H1 (cell line): ENCODE measurements at regions not wholly inside any gene's neighbourhood (a gene's known extent, or its start where the extent isn't known, plus 50 kb on each side); places are given as distances from the start of the nearest gene placed in this dataset.

ENCODE experiments used
- CTCF ChIA-PET: fragments of 300-600 bp; sonication (Branson Sonifier 250); formaldehyde crosslinking; loops from one replicate; lab custom pipeline; 2021; ENCODE audit not compliant: partially characterized antibody; lab: Charles Lee
- POLR2A ChIA-PET: fragments of 300-600 bp; sonication (Branson Sonifier 250); formaldehyde crosslinking; loops from one replicate; lab custom pipeline; 2021; ENCODE audit warnings: inconsistent platforms; ENCODE audit not compliant: partially characterized antibody; lab: Charles Lee
- DNase-seq, 2 experiments: peaks; one replicate each; pipeline versions ENCODE4 v3.0.0 to v3.0.0-alpha.2; 2010 to 2022; ENCODE audit warnings: low spot score in 2 of 2, low read depth in 1 of 2, mixed read lengths in 1 of 2
- FAIRE-seq: peaks from 2 replicates; lab custom pipeline; 2011; peaks lifted over from hg19 to GRCh38; lab: Jason Lieb, UNC
- H2AFZ ChIP-seq: 2 replicates; pipeline ENCODE4 v1.8.1; 2012; ENCODE audit warnings: low read length, inconsistent platforms
- H2AK5ac ChIP-seq: 2 replicates; pipeline ENCODE4 v1.6.1; 2013; ENCODE audit warnings: low read depth, low read length
- H2BK120ac ChIP-seq: replicated peaks from 2 replicates; pipeline ENCODE3; 2013; ENCODE audit warnings: low read depth, low read length, inconsistent platforms
- H2BK12ac ChIP-seq: 2 replicates; pipeline ENCODE4 v1.6.1; 2013; ENCODE audit warnings: low read depth, low read length
- H2BK15ac ChIP-seq: 2 replicates; pipeline ENCODE4 v1.6.1; 2013; ENCODE audit warnings: low read length
- H2BK20ac ChIP-seq: 2 replicates; pipeline ENCODE4 v1.6.1; 2013; ENCODE audit warnings: low read length
- H2BK5ac ChIP-seq: 2 replicates; pipeline ENCODE4 v1.6.1; 2013; ENCODE audit warnings: low read depth, low read length
- H3K14ac ChIP-seq: 2 replicates; pipeline ENCODE4 v1.6.1; 2013; ENCODE audit warnings: inconsistent platforms; ENCODE audit not compliant: insufficient read length
- H3K18ac ChIP-seq: 2 replicates; pipeline ENCODE4 v1.6.1; 2013; ENCODE audit warnings: low read length; ENCODE audit errors: extremely low read depth
- H3K23ac ChIP-seq: 2 replicates; pipeline ENCODE4 v1.6.1; 2013; ENCODE audit warnings: inconsistent platforms; ENCODE audit not compliant: insufficient read length
- H3K23me2 ChIP-seq: 2 replicates; pipeline ENCODE4 v1.6.1; 2013; ENCODE audit warnings: low read depth, low read length
- H3K27ac ChIP-seq: 2 replicates; pipeline ENCODE4 v1.6.1; 2011; ENCODE audit warnings: low read depth, low read length, inconsistent platforms
- H3K27me3 ChIP-seq, 4 experiments: replicated peaks in 1 of 4; 1 replicate in 1 of 4; 2 replicates in 3 of 4; pipeline versions ENCODE4 v1.6.1 to v1.8.1; 2011 to 2013; ENCODE audit warnings: low read length in 3 of 4, mild to moderate bottlenecking in 3 of 4, inconsistent platforms in 2 of 4, mixed read lengths in 2 of 4, moderate library complexity in 1 of 4; ENCODE audit not compliant: control insufficient read depth in 3 of 4, insufficient read depth in 3 of 4; ENCODE audit errors: extremely low read depth in 1 of 4
- H3K36me3 ChIP-seq, 4 experiments: 2 replicates each; pipeline versions ENCODE4 v1.6.1 to v1.8.1; 2011 to 2013; ENCODE audit warnings: mild to moderate bottlenecking in 4 of 4, low read length in 3 of 4, moderate library complexity in 2 of 4, control low read depth in 1 of 4, inconsistent platforms in 1 of 4; ENCODE audit not compliant: insufficient read depth in 4 of 4, control insufficient read depth in 2 of 4
- H3K4ac ChIP-seq: replicated peaks from 2 replicates; pipeline ENCODE3; 2013; ENCODE audit warnings: low read length, low read depth, mixed read lengths, inconsistent platforms; ENCODE audit not compliant: insufficient read length
- H3K4me1 ChIP-seq, 4 experiments: replicated peaks in 1 of 4; 1 replicate in 1 of 4; 2 replicates in 3 of 4; pipeline versions ENCODE4 v1.6.1 to v1.8.1; 2011 to 2013; ENCODE audit warnings: low read length in 3 of 4, inconsistent platforms in 2 of 4, mixed read lengths in 1 of 4; ENCODE audit not compliant: insufficient read depth in 4 of 4, control insufficient read depth in 3 of 4
- H3K4me2 ChIP-seq, 2 experiments: 2 replicates each; pipeline versions ENCODE4 v1.6.1 to v1.8.1; 2011 to 2013; ENCODE audit warnings: low read depth in 2 of 2, low read length in 2 of 2, control low read depth in 1 of 2, inconsistent platforms in 1 of 2, mild to moderate bottlenecking in 1 of 2; ENCODE audit not compliant: insufficient read depth in 1 of 2
- H3K4me3 ChIP-seq, 4 experiments: fragments of 200-600, 300-600 bp in 1 of 4; sonication (generic), shearing (Covaris generic), sonication (Bioruptor Twin) in 1 of 4; 2 replicates each; pipeline versions ENCODE4 v1.5.1 to v1.8.1; 2011 to 2016; ENCODE audit warnings: low read length in 4 of 4, low read depth in 3 of 4, control low read depth in 2 of 4, inconsistent platforms in 2 of 4, mild to moderate bottlenecking in 2 of 4, mixed read lengths in 1 of 4, moderate library complexity in 1 of 4; ENCODE audit not compliant: insufficient read depth in 2 of 4; ENCODE audit errors: extremely low read depth in 1 of 4
- H3K56ac ChIP-seq: replicated peaks from 2 replicates; pipeline ENCODE3; 2013; ENCODE audit warnings: low read depth, mild to moderate bottlenecking, mixed read lengths, low read length, inconsistent platforms; ENCODE audit not compliant: insufficient read length
- H3K79me1 ChIP-seq: 2 replicates; pipeline ENCODE4 v1.6.1; 2013; ENCODE audit warnings: low read depth, low read length, control low read depth
- H3K79me2 ChIP-seq, 2 experiments: 2 replicates each; pipeline versions ENCODE4 v1.6.1 to v1.8.1; 2012 to 2013; ENCODE audit warnings: low read length in 2 of 2, mild to moderate bottlenecking in 2 of 2, inconsistent platforms in 1 of 2; ENCODE audit not compliant: insufficient read depth in 2 of 2, control insufficient read depth in 1 of 2
- H3K9ac ChIP-seq, 4 experiments: replicated peaks in 1 of 4; 1 replicate in 1 of 4; 2 replicates in 3 of 4; pipeline versions ENCODE4 v1.6.1 to v1.8.1; 2011 to 2013; ENCODE audit warnings: low read depth in 3 of 4, low read length in 3 of 4, control low read depth in 2 of 4, mild to moderate bottlenecking in 2 of 4, moderate library complexity in 2 of 4, inconsistent platforms in 1 of 4; ENCODE audit errors: extremely low read depth in 1 of 4
- H3K9me3 ChIP-seq, 2 experiments: 2 replicates each; pipeline versions ENCODE4 v1.6.1 to v1.8.1; 2012 to 2013; ENCODE audit warnings: mild to moderate bottlenecking in 2 of 2, moderate library complexity in 2 of 2, control low read depth in 1 of 2, inconsistent platforms in 1 of 2, low read depth in 1 of 2, low read length in 1 of 2, mixed read lengths in 1 of 2; ENCODE audit not compliant: insufficient read depth in 2 of 2
- H4K20me1 ChIP-seq, 2 experiments: replicated peaks in 1 of 2; 2 replicates each; pipeline versions ENCODE3 to v1.8.1; 2011 to 2013; ENCODE audit warnings: inconsistent platforms in 2 of 2, low read length in 2 of 2, mild to moderate bottlenecking in 1 of 2; ENCODE audit not compliant: insufficient read depth in 2 of 2, control insufficient read depth in 1 of 2
- H4K5ac ChIP-seq: 2 replicates; pipeline ENCODE4 v1.6.1; 2013; ENCODE audit warnings: low read length, low read depth, mixed read lengths, inconsistent platforms; ENCODE audit not compliant: insufficient read length
- H4K8ac ChIP-seq: 2 replicates; pipeline ENCODE4 v1.8.0; 2013; ENCODE audit warnings: mild to moderate bottlenecking, moderate library complexity, low read length, inconsistent platforms; ENCODE audit not compliant: insufficient read depth; ENCODE audit errors: extremely low read depth
- H4K91ac ChIP-seq: replicated peaks from 2 replicates; pipeline ENCODE3; 2013; ENCODE audit warnings: low read length, mixed read lengths, inconsistent platforms; ENCODE audit not compliant: insufficient read length
- EGR1 ChIP-seq: IDR thresholded peaks from 2 replicates; pipeline ENCODE4 v1.6.1; 2011; ENCODE audit warnings: low read depth, low read length, borderline replicate concordance
- GTF2F1 ChIP-seq: IDR thresholded peaks from 2 replicates; pipeline ENCODE4 v1.6.1; 2012; ENCODE audit warnings: low read depth, low read length, improper control_type of control experiment, borderline replicate concordance
- TEAD4 ChIP-seq: IDR thresholded peaks from 2 replicates; pipeline ENCODE4 v1.6.1; 2012; ENCODE audit warnings: low read depth, low read length, inconsistent platforms, mixed read lengths
- WGBS, 2 experiments: shearing (Covaris generic) in 1 of 2; methylation state at CpG; one replicate each; pipeline versions ENCODE4 v1.1.6 to v1.1.7; 2013 to 2015; ENCODE audit warnings: low lambda C conversion rate in 2 of 2, mixed read lengths in 2 of 2, inconsistent platforms in 1 of 2, low coverage in 1 of 2, missing lambda C conversion rate in 1 of 2; ENCODE audit not compliant: insufficient replicate concordance in 2 of 2, insufficient coverage in 1 of 2, insufficient read length in 1 of 2; ENCODE audit errors: extremely low coverage in 1 of 2, missing lambda C conversion rate in 1 of 2; 5-methylcytosine and 5-hydroxymethylcytosine counted together

- no peak overlapping the region for H4K5ac ChIP-seq
- peaks cover 0 to 1% of the 10 kb centered on the region in 2 experiments for H4K20me1 ChIP-seq
- CTCF ChIA-PET: no interaction called here
- no peak overlapping the region for H4K8ac ChIP-seq
- no peak overlapping the region for H3K56ac ChIP-seq
- H3K18ac ChIP-seq: no peak overlapping the region
- no peaks in the 10 kb centered on the region; a peak in 1 of 4 replicates for H3K79me2 ChIP-seq
- no peaks in the 10 kb centered on the region; a peak in 2 of 8 replicates for H3K36me3 ChIP-seq
- DNase-seq (no peak), FAIRE-seq (no peak)
- H2BK20ac ChIP-seq: no peak overlapping the region
- no peak overlapping the region for H2BK12ac ChIP-seq
- no peaks in the 10 kb centered on the region for H3K4me1 ChIP-seq
- no peak overlapping the region for H3K4me3 ChIP-seq
- H3K9me3 ChIP-seq: 0 out of 4 replicates have a peak, but pooled peaks cover 0 to 2% of the 10 kb centered on the region in 2 experiments
- no peaks in the 10 kb centered on the region for H3K23me2 ChIP-seq
- H3K4ac ChIP-seq: no peak overlapping the region
- H2AFZ ChIP-seq: no peak overlapping the region
- 92% methylated on average over 6 of the region's 6 CpGs; no CpG with 5 or more reads in 1 of the 2 experiments for WGBS, 2 experiments
- TF ChIP-seq TEAD4: no peak
- no peak for TF ChIP-seq GTF2F1
- TF ChIP-seq EGR1: no peak
- no peak overlapping the region for H3K4me2 ChIP-seq
- no peak overlapping the region for H3K9ac ChIP-seq
- no peak overlapping the region for H2AK5ac ChIP-seq
- no peaks in the 10 kb centered on the region for H3K27me3 ChIP-seq
- H3K23ac ChIP-seq: no peak overlapping the region
- no peak overlapping the region for H2BK120ac ChIP-seq
- no peaks in the 10 kb centered on the region for H3K79me1 ChIP-seq
- H3K14ac ChIP-seq: no peak overlapping the region
- no peak overlapping the region for H3K27ac ChIP-seq
- H4K91ac ChIP-seq: no peak overlapping the region
- H2BK15ac ChIP-seq: no peak overlapping the region
- POLR2A ChIA-PET: interaction anchor here (1.0 kb wide), 1 partner anchor 14 kb away, joined by 3 read pairs; no protein-coding TSS in a partner anchor
- H2BK5ac ChIP-seq: no peak overlapping the region
Measured at GRCh38 chr9:74066605-74067004, 430.5 kb upstream of the RORB start.
